Karpas-422 (cell line): ENCODE measurements at regions not wholly inside any gene's neighbourhood (a gene's known extent, or its start where the extent isn't known, plus 50 kb on each side); places are given as distances from the start of the nearest gene placed in this dataset.
"Not testable (repeated sequence)": the region's sequence is repeated elsewhere in the genome, so short reads cannot be mapped to it uniquely, and the experiment has no call there.

ENCODE experiments used
- DNase-seq: peaks from one replicate; pipeline ENCODE4 v3.0.0-alpha.2; 2015
- H2AFZ ChIP-seq: fragments of 200-600 bp; sonication (generic); 2 replicates; pipeline ENCODE4 v1.6.1; 2014; ENCODE audit warnings: antibody characterized with exemption, low read length, mixed read lengths
- H3K27ac ChIP-seq: fragments of 200-600 bp; sonication (generic); 2 replicates; pipeline ENCODE4 v1.5.1; 2014; ENCODE audit warnings: mild to moderate bottlenecking, low read length, moderate library complexity
- H3K27me3 ChIP-seq: fragments of 200-600 bp; sonication (generic); 2 replicates; pipeline ENCODE4 v1.6.1; 2014; ENCODE audit warnings: low read length, mixed read lengths
- H3K36me3 ChIP-seq: fragments of 200-600 bp; sonication (generic); 2 replicates; pipeline ENCODE4 v1.6.1; 2014; ENCODE audit warnings: low read length, mixed read lengths; ENCODE audit not compliant: insufficient read depth
- H3K4me1 ChIP-seq: fragments of 200-600 bp; sonication (generic); 2 replicates; pipeline ENCODE4 v1.6.1; 2014; ENCODE audit warnings: mild to moderate bottlenecking, low read length, mixed read lengths
- H3K4me2 ChIP-seq: fragments of 200-600 bp; sonication (generic); 2 replicates; pipeline ENCODE4 v1.6.1; 2014; ENCODE audit warnings: low read length, low read depth, mild to moderate bottlenecking; ENCODE audit not compliant: poor library complexity, severe bottlenecking
- H3K4me3 ChIP-seq: fragments of 200-600 bp; sonication (generic); 2 replicates; pipeline ENCODE4 v1.5.1; 2014; ENCODE audit warnings: mild to moderate bottlenecking, antibody characterized with exemption, low read length, mixed read lengths
- H3K79me2 ChIP-seq: fragments of 200-600 bp; sonication (generic); 2 replicates; pipeline ENCODE4 v1.6.1; 2014; ENCODE audit warnings: mild to moderate bottlenecking, low read length, mixed read lengths
- H3K9ac ChIP-seq: fragments of 200-600 bp; sonication (generic); 2 replicates; pipeline ENCODE4 v1.6.0; 2014; ENCODE audit warnings: low read length
- H3K9me2 ChIP-seq: fragments of 200-600 bp; sonication (generic), shearing (Covaris generic); replicated peaks from 2 replicates; pipeline ENCODE4 v1.6.0; 2014; ENCODE audit warnings: mild to moderate bottlenecking, low read length, moderate library complexity; ENCODE audit not compliant: insufficient read depth
- H3K9me3 ChIP-seq: fragments of 300-700, 200-600 bp; sonication (generic); 2 replicates; pipeline ENCODE4 v1.6.1; 2014; ENCODE audit warnings: low read length, mixed read lengths
- H4K20me1 ChIP-seq: fragments of 200-600 bp; sonication (generic); 2 replicates; pipeline ENCODE4 v1.6.1; 2014; ENCODE audit warnings: mild to moderate bottlenecking, antibody characterized with exemption, low read length, low read depth; ENCODE audit not compliant: insufficient read depth

- not testable (repeated sequence) for H3K4me3 ChIP-seq, H3K27me3 ChIP-seq, H3K9me2 ChIP-seq, H3K9me3 ChIP-seq, H4K20me1 ChIP-seq, H3K27ac ChIP-seq, H3K79me2 ChIP-seq, H3K4me1 ChIP-seq, H3K9ac ChIP-seq, DNase-seq, H2AFZ ChIP-seq, H3K4me2 ChIP-seq, H3K36me3 ChIP-seq
Measured at GRCh38 chr16:29170393-29171119, 185.7 kb downstream of the LAT start.

GRCh38 chr16:29169295-29169994, 184.6 kb downstream of the LAT start:
- not testable (repeated sequence) for H3K79me2 ChIP-seq, H3K4me2 ChIP-seq, H2AFZ ChIP-seq, H3K36me3 ChIP-seq, DNase-seq, H4K20me1 ChIP-seq, H3K9ac ChIP-seq, H3K27me3 ChIP-seq, H3K4me1 ChIP-seq, H3K4me3 ChIP-seq, H3K9me2 ChIP-seq, H3K27ac ChIP-seq, H3K9me3 ChIP-seq

DNA sequence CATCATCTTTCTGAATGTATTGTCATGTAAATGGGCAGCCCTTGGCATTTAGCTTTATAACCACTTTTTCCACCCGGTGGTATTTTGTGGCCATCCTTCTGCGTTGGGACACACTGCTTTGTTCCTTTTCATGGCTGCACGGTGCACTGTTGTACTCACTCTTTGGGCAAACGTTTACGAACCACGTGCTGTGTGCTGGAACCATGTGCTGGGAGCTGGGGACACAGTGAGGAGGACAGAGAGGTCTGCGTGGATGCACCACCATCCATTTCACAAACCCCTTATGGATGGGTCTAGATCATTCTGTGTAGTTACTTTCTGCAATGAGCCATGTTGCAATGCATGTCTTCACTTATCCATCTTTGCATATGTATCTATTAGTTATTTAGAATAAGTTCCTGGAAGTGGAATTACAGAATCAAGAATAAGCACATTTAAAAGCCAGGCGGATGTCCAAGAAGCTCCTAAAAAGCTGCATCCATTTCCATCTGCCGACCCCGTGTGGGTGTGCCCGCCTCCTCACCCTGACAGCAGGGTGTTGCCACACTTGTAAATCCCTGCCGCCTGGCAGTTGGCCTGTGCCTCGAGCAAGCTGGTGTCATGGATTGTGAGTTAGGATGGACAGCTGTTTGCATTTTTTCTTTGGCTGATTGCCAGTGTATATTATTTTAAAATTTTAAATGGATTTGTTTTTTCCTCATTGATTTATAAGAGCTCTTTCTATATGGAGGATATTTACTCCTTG, 183.8 kb downstream of the LAT start:
- H3K9me3 ChIP-seq, H4K20me1 ChIP-seq, H3K9me2 ChIP-seq, H3K9ac ChIP-seq, H3K4me3 ChIP-seq, H3K27ac ChIP-seq, H2AFZ ChIP-seq, H3K4me1 ChIP-seq, H3K27me3 ChIP-seq, DNase-seq, H3K4me2 ChIP-seq, H3K36me3 ChIP-seq, H3K79me2 ChIP-seq: not testable (repeated sequence)

DNA sequence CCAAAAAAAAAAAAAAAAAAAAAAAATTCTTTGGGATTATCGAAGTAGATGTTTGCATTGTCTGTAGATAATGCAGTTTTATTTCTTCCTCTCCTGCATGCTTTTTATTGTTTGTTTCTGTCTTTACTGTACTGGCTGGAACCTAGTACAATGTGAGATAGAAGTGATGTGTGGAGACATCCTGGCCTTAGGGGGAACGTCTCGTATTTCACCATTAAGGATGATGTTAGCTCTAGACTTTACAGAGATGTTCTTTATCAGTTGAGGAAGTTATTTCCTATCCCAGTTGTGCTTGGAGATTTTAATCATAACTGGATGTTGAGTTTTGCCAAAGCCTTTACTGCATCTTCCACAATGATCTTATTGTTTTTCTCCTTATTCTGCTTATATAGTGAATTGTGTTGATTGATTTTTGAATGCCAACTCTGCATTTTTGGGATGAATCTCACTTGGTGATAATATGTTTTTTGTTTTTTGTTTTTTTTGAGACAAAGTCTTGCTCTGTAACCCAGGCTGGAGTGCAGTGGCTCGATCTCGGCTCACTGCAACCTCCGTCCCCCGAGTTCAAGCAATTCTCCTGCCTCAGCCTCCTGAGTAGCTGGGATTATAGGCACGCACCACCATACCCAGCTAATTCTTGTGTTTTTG, 179.7 kb downstream of the LAT start:
- not testable (repeated sequence) for H3K27ac ChIP-seq, H3K9ac ChIP-seq, H2AFZ ChIP-seq, H3K27me3 ChIP-seq, H3K4me1 ChIP-seq, DNase-seq, H3K9me2 ChIP-seq, H3K9me3 ChIP-seq, H3K4me2 ChIP-seq, H3K36me3 ChIP-seq, H3K4me3 ChIP-seq, H3K79me2 ChIP-seq, H4K20me1 ChIP-seq

- not testable (repeated sequence) for H3K9me2 ChIP-seq, H3K4me1 ChIP-seq, H3K9me3 ChIP-seq, H4K20me1 ChIP-seq, H3K36me3 ChIP-seq, H3K79me2 ChIP-seq, H3K4me2 ChIP-seq, H2AFZ ChIP-seq, DNase-seq, H3K9ac ChIP-seq, H3K27ac ChIP-seq, H3K4me3 ChIP-seq, H3K27me3 ChIP-seq
Measured at GRCh38 chr16:29160171-29160570, 175.3 kb downstream of the LAT start.

DNA sequence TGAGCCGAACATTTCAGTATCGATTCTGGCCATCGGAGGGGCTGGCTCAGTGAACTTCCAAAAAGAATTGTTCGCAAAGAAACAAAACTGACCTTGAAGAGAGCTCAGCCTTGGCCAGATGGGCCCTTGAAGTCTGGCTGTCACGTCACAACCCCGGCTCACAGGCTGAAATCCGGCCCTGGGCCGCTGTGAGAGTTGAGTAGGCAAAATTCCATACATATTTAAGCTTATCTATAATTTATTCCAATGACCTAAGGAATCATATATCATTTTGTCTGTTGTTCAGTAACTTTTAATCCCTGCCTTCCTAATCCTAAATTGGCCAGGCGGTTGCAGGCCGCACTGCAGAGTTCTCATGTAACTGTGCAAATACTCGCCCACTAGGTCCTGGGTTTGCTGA, 174.8 kb downstream of the LAT start:
- not testable (repeated sequence) for H3K9ac ChIP-seq, H3K4me2 ChIP-seq, H3K36me3 ChIP-seq, H3K4me1 ChIP-seq, DNase-seq, H3K9me2 ChIP-seq, H3K4me3 ChIP-seq, H3K27me3 ChIP-seq, H2AFZ ChIP-seq, H3K9me3 ChIP-seq, H3K79me2 ChIP-seq, H4K20me1 ChIP-seq, H3K27ac ChIP-seq

GRCh38 chr16:29158785-29159184, 173.9 kb downstream of the LAT start:
- H4K20me1 ChIP-seq = no peaks in the 10 kb centered on the region
- H3K27ac ChIP-seq = no peak overlapping the region
- no peaks in the 10 kb centered on the region for H3K9me3 ChIP-seq
- no peak overlapping the region for H3K4me2 ChIP-seq
- no peaks in the 10 kb centered on the region for H3K36me3 ChIP-seq
- no peak for DNase-seq
- H3K9me2 ChIP-seq = no peaks in the 10 kb centered on the region
- no peak overlapping the region for H3K9ac ChIP-seq
- H3K4me3 ChIP-seq = no peak overlapping the region
- H3K27me3 ChIP-seq = no peaks in the 10 kb centered on the region
- H2AFZ ChIP-seq = no peak overlapping the region
- H3K79me2 ChIP-seq = no peaks in the 10 kb centered on the region
- H3K4me1 ChIP-seq = no peaks in the 10 kb centered on the region

DNA sequence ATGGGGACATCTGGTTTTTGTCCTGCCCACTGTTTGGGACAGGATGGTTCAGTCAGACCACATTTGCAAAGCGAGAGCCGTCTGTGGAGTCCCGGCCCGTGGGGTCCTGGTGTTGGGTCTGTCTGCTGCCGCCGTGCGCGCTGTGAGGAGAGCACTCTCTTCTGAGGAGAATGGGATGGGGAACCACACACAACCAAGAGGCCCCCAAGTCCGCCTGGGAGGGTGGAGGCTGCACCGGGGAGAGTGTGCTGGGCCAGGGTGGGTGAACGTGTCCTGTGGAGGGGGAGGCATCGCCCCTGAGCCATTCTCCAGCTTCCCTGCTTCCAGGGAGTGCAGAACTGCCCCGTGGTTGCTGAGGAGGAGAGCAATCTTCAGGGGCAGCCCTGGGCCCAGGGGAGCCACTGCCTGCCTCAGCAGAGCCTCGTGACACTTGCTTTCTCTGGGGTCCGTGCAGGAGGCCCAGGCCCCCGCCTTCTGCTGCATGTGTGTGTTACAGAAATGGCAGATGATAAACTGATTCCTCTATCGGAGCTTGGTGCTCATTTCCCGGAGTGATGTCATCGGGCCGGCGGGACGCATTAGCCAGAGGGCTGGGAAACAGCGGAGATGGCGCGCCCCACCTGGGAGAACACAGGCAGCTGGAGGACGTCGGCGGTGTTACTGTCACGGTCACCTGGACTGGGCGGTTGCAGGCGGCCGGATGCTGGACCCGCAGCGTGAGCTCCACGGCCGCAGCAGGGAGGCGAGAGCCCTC, 173.4 kb downstream of the LAT start:
- H2AFZ ChIP-seq, H3K9ac ChIP-seq, H3K4me2 ChIP-seq, H3K79me2 ChIP-seq, H3K4me3 ChIP-seq, H3K27me3 ChIP-seq, H3K27ac ChIP-seq, H3K9me2 ChIP-seq, H4K20me1 ChIP-seq, H3K36me3 ChIP-seq, H3K4me1 ChIP-seq, H3K9me3 ChIP-seq, DNase-seq: not testable (repeated sequence)
